ENCODE measurements at regions not wholly inside any gene's neighbourhood (a gene's known extent, or its start where the extent isn't known, plus 50 kb on each side); places are given as distances from the start of the nearest gene placed in this dataset.
"Not testable (repeated sequence)": the region's sequence is repeated elsewhere in the genome, so short reads cannot be mapped to it uniquely, and the experiment has no call there.

- H3K36me3 ChIP-seq (ENCODE audit: control insufficient read depth, low read depth, low read length), result no peaks in the 10 kb centered on the region
- H3K27ac ChIP-seq (ENCODE audit: low read length), result peak overlapping the region; percentile 27
- peak overlapping the region; percentile 39 for H3K4me3 ChIP-seq (ENCODE audit: low read length)
- H3K4me1 ChIP-seq (ENCODE audit: control insufficient read depth, low read depth, low read length), result peaks cover 21% of the 10 kb centered on the region
- H3K9me3 ChIP-seq (ENCODE audit: control insufficient read depth, low read depth, low read length), result no peaks in the 10 kb centered on the region
- H3K27me3 ChIP-seq (ENCODE audit: control insufficient read depth, insufficient read depth, low read length), result no peaks in the 10 kb centered on the region
- H3K9ac ChIP-seq (ENCODE audit: low read length), result no peak overlapping the region
These were observed 457.3 kb upstream of the NFE2L3 start for GRCh38 chr7:25694699-25695098.

- Histone ChIP-seq H3K9ac (ENCODE audit: low read length) (no peak overlapping the region), H3K27ac (ENCODE audit: low read length) (no peak overlapping the region), H3K27me3 (ENCODE audit: control insufficient read depth, insufficient read depth, low read length) (no peaks in the 10 kb centered on the region), H3K9me3 (ENCODE audit: control insufficient read depth, low read depth, low read length) (no peaks in the 10 kb centered on the region), H3K36me3 (ENCODE audit: control insufficient read depth, low read depth, low read length) (no peaks in the 10 kb centered on the region), H3K4me1 (ENCODE audit: control insufficient read depth, low read depth, low read length) (peaks cover 21% of the 10 kb centered on the region), H3K4me3 (ENCODE audit: low read length) (no peak overlapping the region)
These were observed 455.4 kb upstream of the NFE2L3 start for GRCh38 chr7:25696571-25696970.

- Histone ChIP-seq H3K27me3 (ENCODE audit: control insufficient read depth, insufficient read depth, low read length) (no peaks in the 10 kb centered on the region), H3K9me3 (ENCODE audit: control insufficient read depth, low read depth, low read length) (no peaks in the 10 kb centered on the region), H3K9ac (ENCODE audit: low read length) (no peak overlapping the region), H3K4me3 (ENCODE audit: low read length) (no peak overlapping the region), H3K27ac (ENCODE audit: low read length) (no peak overlapping the region), H3K36me3 (ENCODE audit: control insufficient read depth, low read depth, low read length) (no peaks in the 10 kb centered on the region), H3K4me1 (ENCODE audit: control insufficient read depth, low read depth, low read length) (peaks cover 21% of the 10 kb centered on the region)
These were observed 453.4 kb upstream of the NFE2L3 start for GRCh38 chr7:25698451-25699113.

- H3K9ac ChIP-seq (ENCODE audit: low read length); H3K4me1 ChIP-seq (ENCODE audit: control insufficient read depth, low read depth, low read length); H3K9me3 ChIP-seq (ENCODE audit: control insufficient read depth, low read depth, low read length); H3K4me3 ChIP-seq (ENCODE audit: low read length); H3K36me3 ChIP-seq (ENCODE audit: control insufficient read depth, low read depth, low read length); H3K27ac ChIP-seq (ENCODE audit: low read length); H3K27me3 ChIP-seq (ENCODE audit: control insufficient read depth, insufficient read depth, low read length): not testable (repeated sequence)
These were observed 451.9 kb upstream of the NFE2L3 start for GRCh38 chr7:25700141-25700540.

GRCh38 chr7:25704413-25704812, 447.6 kb upstream of the NFE2L3 start:
- Histone ChIP-seq H3K4me3 (ENCODE audit: low read length) (no peak overlapping the region), H3K9me3 (ENCODE audit: control insufficient read depth, low read depth, low read length) (no peaks in the 10 kb centered on the region), H3K4me1 (ENCODE audit: control insufficient read depth, low read depth, low read length) (no peaks in the 10 kb centered on the region), H3K36me3 (ENCODE audit: control insufficient read depth, low read depth, low read length) (no peaks in the 10 kb centered on the region), H3K27me3 (ENCODE audit: control insufficient read depth, insufficient read depth, low read length) (no peaks in the 10 kb centered on the region), H3K9ac (ENCODE audit: low read length) (no peak overlapping the region), H3K27ac (ENCODE audit: low read length) (no peak overlapping the region)

- H3K9me3 ChIP-seq (ENCODE audit: control insufficient read depth, low read depth, low read length), result no peaks in the 10 kb centered on the region
- H3K4me1 ChIP-seq (ENCODE audit: control insufficient read depth, low read depth, low read length), result no peaks in the 10 kb centered on the region
- no peaks in the 10 kb centered on the region for H3K27me3 ChIP-seq (ENCODE audit: control insufficient read depth, insufficient read depth, low read length)
- H3K4me3 ChIP-seq (ENCODE audit: low read length), result no peak overlapping the region
- no peak overlapping the region for H3K9ac ChIP-seq (ENCODE audit: low read length)
- H3K27ac ChIP-seq (ENCODE audit: low read length), result no peak overlapping the region
- no peaks in the 10 kb centered on the region for H3K36me3 ChIP-seq (ENCODE audit: control insufficient read depth, low read depth, low read length)
These were observed 445.2 kb upstream of the NFE2L3 start for GRCh38 chr7:25706764-25707163.

- no peak overlapping the region for H3K9ac ChIP-seq (ENCODE audit: low read length)
- H3K4me3 ChIP-seq (ENCODE audit: low read length), result no peak overlapping the region
- no peaks in the 10 kb centered on the region for H3K27me3 ChIP-seq (ENCODE audit: control insufficient read depth, insufficient read depth, low read length)
- no peaks in the 10 kb centered on the region for H3K9me3 ChIP-seq (ENCODE audit: control insufficient read depth, low read depth, low read length)
- H3K36me3 ChIP-seq (ENCODE audit: control insufficient read depth, low read depth, low read length), result no peaks in the 10 kb centered on the region
- H3K4me1 ChIP-seq (ENCODE audit: control insufficient read depth, low read depth, low read length), result peaks cover 5% of the 10 kb centered on the region
- no peak overlapping the region for H3K27ac ChIP-seq (ENCODE audit: low read length)
These were observed 444.0 kb upstream of the NFE2L3 start for GRCh38 chr7:25707768-25708620.

- Histone ChIP-seq H3K36me3 (ENCODE audit: control insufficient read depth, low read depth, low read length) (no peaks in the 10 kb centered on the region), H3K27me3 (ENCODE audit: control insufficient read depth, insufficient read depth, low read length) (no peaks in the 10 kb centered on the region), H3K27ac (ENCODE audit: low read length) (no peak overlapping the region), H3K4me3 (ENCODE audit: low read length) (no peak overlapping the region), H3K9ac (ENCODE audit: low read length) (no peak overlapping the region), H3K4me1 (ENCODE audit: control insufficient read depth, low read depth, low read length) (peaks cover 13% of the 10 kb centered on the region), H3K9me3 (ENCODE audit: control insufficient read depth, low read depth, low read length) (no peaks in the 10 kb centered on the region)
These were observed 441.0 kb upstream of the NFE2L3 start for GRCh38 chr7:25710959-25711358.

- Histone ChIP-seq H3K4me3 (ENCODE audit: low read length) (no peak overlapping the region), H3K9me3 (ENCODE audit: control insufficient read depth, low read depth, low read length) (no peaks in the 10 kb centered on the region), H3K27ac (ENCODE audit: low read length) (no peak overlapping the region), H3K4me1 (ENCODE audit: control insufficient read depth, low read depth, low read length) (peaks cover 13% of the 10 kb centered on the region), H3K27me3 (ENCODE audit: control insufficient read depth, insufficient read depth, low read length) (no peaks in the 10 kb centered on the region), H3K36me3 (ENCODE audit: control insufficient read depth, low read depth, low read length) (no peaks in the 10 kb centered on the region), H3K9ac (ENCODE audit: low read length) (no peak overlapping the region)
These were observed 440.1 kb upstream of the NFE2L3 start for GRCh38 chr7:25711940-25712339.

- no peaks in the 10 kb centered on the region for H3K27me3 ChIP-seq (ENCODE audit: control insufficient read depth, insufficient read depth, low read length)
- H3K9me3 ChIP-seq (ENCODE audit: control insufficient read depth, low read depth, low read length), result no peaks in the 10 kb centered on the region
- no peak overlapping the region for H3K4me3 ChIP-seq (ENCODE audit: low read length)
- H3K4me1 ChIP-seq (ENCODE audit: control insufficient read depth, low read depth, low read length), result peaks cover 13% of the 10 kb centered on the region
- H3K27ac ChIP-seq (ENCODE audit: low read length), result no peak overlapping the region
- H3K36me3 ChIP-seq (ENCODE audit: control insufficient read depth, low read depth, low read length), result no peaks in the 10 kb centered on the region
- no peak overlapping the region for H3K9ac ChIP-seq (ENCODE audit: low read length)
These were observed 439.5 kb upstream of the NFE2L3 start for GRCh38 chr7:25712500-25712899.

GRCh38 chr7:25714013-25714412, 438.0 kb upstream of the NFE2L3 start:
- Histone ChIP-seq H3K9ac (ENCODE audit: low read length) (no peak overlapping the region), H3K27ac (ENCODE audit: low read length) (no peak overlapping the region), H3K36me3 (ENCODE audit: control insufficient read depth, low read depth, low read length) (no peaks in the 10 kb centered on the region), H3K9me3 (ENCODE audit: control insufficient read depth, low read depth, low read length) (no peaks in the 10 kb centered on the region), H3K4me1 (ENCODE audit: control insufficient read depth, low read depth, low read length) (peaks cover 13% of the 10 kb centered on the region), H3K4me3 (ENCODE audit: low read length) (no peak overlapping the region), H3K27me3 (ENCODE audit: control insufficient read depth, insufficient read depth, low read length) (no peaks in the 10 kb centered on the region)

- H3K9me3 ChIP-seq (ENCODE audit: control insufficient read depth, low read depth, low read length), result no peaks in the 10 kb centered on the region
- no peaks in the 10 kb centered on the region for H3K36me3 ChIP-seq (ENCODE audit: control insufficient read depth, low read depth, low read length)
- H3K4me1 ChIP-seq (ENCODE audit: control insufficient read depth, low read depth, low read length), result peaks cover 13% of the 10 kb centered on the region
- H3K4me3 ChIP-seq (ENCODE audit: low read length), result no peak overlapping the region
- H3K27me3 ChIP-seq (ENCODE audit: control insufficient read depth, insufficient read depth, low read length), result no peaks in the 10 kb centered on the region
- no peak overlapping the region for H3K27ac ChIP-seq (ENCODE audit: low read length)
- H3K9ac ChIP-seq (ENCODE audit: low read length), result no peak overlapping the region
These were observed 435.6 kb upstream of the NFE2L3 start for GRCh38 chr7:25716421-25716820.
